ENCODE measurements at regions not wholly inside any gene's neighbourhood (a gene's known extent, or its start where the extent isn't known, plus 50 kb on each side); places are given as distances from the start of the nearest gene placed in this dataset.

DNA sequence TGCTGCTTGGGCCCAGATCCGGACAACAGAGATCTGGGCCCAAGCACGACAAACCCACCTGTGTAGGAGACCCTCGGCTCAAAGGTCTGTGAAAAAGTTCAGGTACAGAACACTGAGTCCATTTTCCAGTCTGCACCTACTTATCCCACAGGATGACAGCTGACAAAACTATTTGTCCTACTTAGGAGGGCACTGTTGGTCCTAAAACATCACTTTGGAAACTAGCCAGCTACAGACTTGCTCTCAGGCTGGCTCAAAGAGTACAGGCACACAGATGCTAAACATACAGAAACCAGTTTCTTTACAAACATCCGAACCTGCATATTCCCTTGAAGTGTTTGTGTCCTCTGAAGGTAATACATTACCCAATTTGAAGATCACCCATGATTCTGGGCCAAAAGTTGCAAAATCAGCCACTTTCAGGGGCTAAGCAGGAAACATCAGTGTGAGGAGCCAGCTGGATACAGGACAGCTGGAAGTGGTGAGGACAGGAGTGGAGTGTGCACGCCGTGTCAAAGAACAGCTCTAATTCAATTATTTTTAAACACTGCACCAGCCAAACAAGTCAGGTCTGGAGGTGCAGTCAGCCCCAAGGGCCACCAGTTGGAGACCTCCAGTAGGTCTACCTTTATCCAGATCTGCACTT, 88.5 kb downstream of the NOC3L start:
- no peak overlapping the region for H3K4me3 ChIP-seq (ENCODE audit: low read depth, low read length)
- no peak for TF ChIP-seq CTCF (IDR thresholded peaks at IDR 0.05; ENCODE audit: borderline replicate concordance, insufficient read depth, low read depth, low read length)

- no peak for TF ChIP-seq CTCF (IDR thresholded peaks at IDR 0.05; ENCODE audit: borderline replicate concordance, insufficient read depth, low read depth, low read length)
- H3K4me3 ChIP-seq (ENCODE audit: low read depth, low read length) = no peak overlapping the region
These were observed 86.6 kb downstream of the NOC3L start for GRCh38 chr10:94276140-94276539.

DNA sequence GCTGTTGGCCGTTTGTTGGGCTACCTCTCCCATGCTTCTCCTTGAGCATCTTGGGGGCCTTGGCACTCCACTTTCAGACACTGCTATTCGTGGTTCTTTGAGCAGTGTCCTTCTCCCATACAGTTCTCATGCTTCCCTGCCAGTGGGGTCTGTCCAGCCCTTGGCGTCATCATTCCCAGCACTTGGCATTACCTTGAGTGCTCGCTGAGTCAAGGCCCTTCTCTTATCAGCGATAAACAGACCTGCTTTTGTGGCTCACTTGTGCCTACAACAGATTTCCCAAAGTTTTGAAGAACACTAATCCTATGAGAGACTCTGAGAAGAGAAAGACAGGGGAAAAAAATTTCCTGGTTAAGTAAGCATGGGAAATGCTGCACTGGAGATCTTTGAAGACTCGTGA, 85.3 kb downstream of the NOC3L start:
- no peak overlapping the region for H3K4me3 ChIP-seq (ENCODE audit: low read depth, low read length)
- TF ChIP-seq CTCF (IDR thresholded peaks at IDR 0.05; ENCODE audit: borderline replicate concordance, insufficient read depth, low read depth, low read length) = no peak

DNA sequence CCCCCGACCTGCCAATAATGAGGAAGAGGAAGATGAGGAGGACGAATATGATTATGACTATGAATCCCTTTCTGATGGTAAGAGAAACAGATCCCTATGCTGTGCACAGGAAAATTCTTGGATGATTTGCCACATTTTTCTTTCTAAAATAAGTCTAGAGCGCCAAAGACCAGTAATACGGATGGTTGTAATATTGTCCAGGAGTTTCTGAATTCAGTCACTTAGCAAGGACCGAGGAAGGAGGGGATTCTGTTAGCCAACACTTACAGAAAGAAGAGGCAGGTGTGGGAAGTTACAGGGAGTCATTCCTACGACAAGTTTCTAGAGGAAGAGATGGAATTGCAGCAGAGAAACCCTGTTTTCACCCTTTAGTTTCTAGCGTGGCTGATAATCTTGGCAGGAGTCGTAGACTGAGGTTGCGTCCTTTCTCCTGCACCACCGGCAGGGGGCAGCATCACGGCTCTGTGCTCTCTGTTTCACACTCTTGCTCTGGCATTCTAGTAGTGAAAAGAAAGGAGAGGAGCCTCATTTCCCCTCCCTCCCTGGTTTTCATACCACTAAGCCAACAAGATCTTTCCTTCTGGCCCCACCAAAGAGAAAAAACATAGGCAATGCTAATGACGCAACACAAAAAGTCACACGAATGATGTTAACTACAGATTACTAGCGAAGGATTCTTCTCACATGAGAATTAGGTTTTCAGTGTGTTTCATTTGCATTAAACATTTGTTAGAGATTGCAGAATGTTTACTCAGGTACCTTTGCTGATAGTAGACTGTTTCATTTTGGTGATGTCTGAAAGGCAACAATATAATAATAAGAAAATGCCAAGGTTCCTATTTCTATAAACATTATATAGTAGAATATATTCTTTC, 82.7 kb downstream of the NOC3L start:
- no peak overlapping the region for H3K4me3 ChIP-seq (ENCODE audit: low read depth, low read length)
- peak; percentile 93 for TF ChIP-seq CTCF (IDR thresholded peaks at IDR 0.05; ENCODE audit: borderline replicate concordance, insufficient read depth, low read depth, low read length)

- no peak overlapping the region for H3K4me3 ChIP-seq (ENCODE audit: low read depth, low read length)
- no peak for TF ChIP-seq CTCF (IDR thresholded peaks at IDR 0.05; ENCODE audit: borderline replicate concordance, insufficient read depth, low read depth, low read length)
These were observed 81.1 kb downstream of the NOC3L start for GRCh38 chr10:94281654-94282053.

DNA sequence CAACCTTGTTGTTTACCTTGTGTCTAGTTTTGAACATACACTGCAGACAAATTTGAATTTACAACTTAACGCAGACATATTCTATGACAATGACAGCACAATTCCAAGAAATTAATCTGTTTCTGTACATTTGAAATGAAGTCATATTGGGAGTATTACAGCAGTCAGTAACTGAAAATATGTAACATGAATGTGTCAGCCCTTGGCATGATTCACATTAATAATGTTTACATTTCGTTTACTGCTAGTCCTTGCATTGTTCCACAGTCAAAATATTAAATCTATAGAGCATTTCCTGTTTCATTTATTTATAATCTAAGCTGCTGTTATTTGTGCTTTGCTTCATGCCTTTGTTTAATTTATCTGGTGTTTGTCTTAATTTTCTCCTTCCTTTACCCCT, 80.4 kb downstream of the NOC3L start:
- no peak for TF ChIP-seq CTCF (IDR thresholded peaks at IDR 0.05; ENCODE audit: borderline replicate concordance, insufficient read depth, low read depth, low read length)
- no peak overlapping the region for H3K4me3 ChIP-seq (ENCODE audit: low read depth, low read length)
